ENCODE measurements at regions not wholly inside any gene's neighbourhood (a gene's known extent, or its start where the extent isn't known, plus 50 kb on each side); places are given as distances from the start of the nearest gene placed in this dataset.

- intact Hi-C loops (cut with micrococcal nuclease; ENCODE audit: unreplicated experiment): no loop called here
- H3K79me2 ChIP-seq (ENCODE audit: control insufficient read depth, insufficient read depth, low read length): no peaks in the 10 kb centered on the region
- BruUV-seq (replicated peaks): no TSS peak
- no peaks in the 10 kb centered on the region for H3K4me1 ChIP-seq (ENCODE audit: control insufficient read depth, insufficient read depth, low read length)
- ChIA-PET SMC1A (ENCODE audit: uncharacterized antibody, unreplicated experiment) (interaction anchor here (0.6 kb wide), 1 partner anchor 437 kb away, joined by 3 read pairs; no protein-coding TSS in a partner anchor), RAD21 (ENCODE audit: unreplicated experiment) (no interaction called here), CTCF (interaction anchor here (0.8 to 1.3 kb wide), 2 partner anchors 138 to 139 kb away, joined by 3 read pairs; no protein-coding TSS in a partner anchor), POLR2A (no interaction called here)
- H3K4me2 ChIP-seq (ENCODE audit: control insufficient read depth, insufficient read depth): no peak overlapping the region
- H2AFZ ChIP-seq (ENCODE audit: control insufficient read depth, low read depth, low read length): no peak overlapping the region
- in situ Hi-C loops (cut with MboI): loop anchor here (10.0 to 25.0 kb wide), 2 partner anchors 245 to 613 kb away; no protein-coding TSS in a partner anchor
- H3K4me3 ChIP-seq: no peak overlapping the region
- no peak overlapping the region for H3K27ac ChIP-seq (ENCODE audit: control insufficient read depth, insufficient read depth)
- FAIRE-seq (no peak), ATAC-seq (no peak), DNase-seq (ENCODE audit: low read depth, low spot score) (no peak)
- no peaks in the 10 kb centered on the region for H3K9me3 ChIP-seq (replicated peaks; ENCODE audit: control insufficient read depth, insufficient read depth, low read length)
- 61% methylated on average over 10 of the region's 10 CpGs for WGBS (ENCODE audit: insufficient coverage, insufficient replicate concordance, low lambda C conversion rate, missing lambda C conversion rate)
- H3K36me3 ChIP-seq (ENCODE audit: control insufficient read depth in 2 of 2, insufficient read depth in 2 of 2, low read length in 1 of 2): no peaks in the 10 kb centered on the region
- H3K27me3 ChIP-seq (replicated peaks in 1 of 2; ENCODE audit: control insufficient read depth in 2 of 2, insufficient read depth in 2 of 2, low read length in 1 of 2): no peaks in the 10 kb centered on the region; a peak in 2 of 4 replicates
- H3K9ac ChIP-seq (ENCODE audit: control insufficient read depth, insufficient read depth, low read length): no peak overlapping the region
- H4K20me1 ChIP-seq (ENCODE audit: control insufficient read depth, insufficient read depth): no peaks in the 10 kb centered on the region
- TF ChIP-seq RUNX3 (IDR thresholded peaks at IDR 0.05; ENCODE audit: low read length) (no peak), E2F4 (IDR thresholded peaks at IDR 0.05; ENCODE audit: low read depth, low read length) (no peak), TCF12 (IDR thresholded peaks at IDR 0.05; ENCODE audit: low read depth, low read length) (no peak), ZBTB11 (CRISPR knock-in tag; IDR thresholded peaks at IDR 0.05) (no peak), PKNOX1 (IDR thresholded peaks at IDR 0.05) (no peak), KAT2A (conservative IDR thresholded peaks at IDR 0.05; ENCODE audit: control insufficient read depth, low read depth, low read length) (no peak), PML (IDR thresholded peaks at IDR 0.05; ENCODE audit: low read length) (no peak), CEBPB (IDR thresholded peaks at IDR 0.05; ENCODE audit: borderline replicate concordance in 1 of 2, low read depth in 2 of 2, low read length in 2 of 2) (no peak), CBFB (IDR thresholded peaks at IDR 0.05; ENCODE audit: low read depth) (no peak), KDM1A (IDR thresholded peaks at IDR 0.05; ENCODE audit: borderline replicate concordance) (no peak), TBL1XR1 (IDR thresholded peaks at IDR 0.05; ENCODE audit: low read depth, low read length) (no peak)
- TF ChIP-seq, protein P1, sequence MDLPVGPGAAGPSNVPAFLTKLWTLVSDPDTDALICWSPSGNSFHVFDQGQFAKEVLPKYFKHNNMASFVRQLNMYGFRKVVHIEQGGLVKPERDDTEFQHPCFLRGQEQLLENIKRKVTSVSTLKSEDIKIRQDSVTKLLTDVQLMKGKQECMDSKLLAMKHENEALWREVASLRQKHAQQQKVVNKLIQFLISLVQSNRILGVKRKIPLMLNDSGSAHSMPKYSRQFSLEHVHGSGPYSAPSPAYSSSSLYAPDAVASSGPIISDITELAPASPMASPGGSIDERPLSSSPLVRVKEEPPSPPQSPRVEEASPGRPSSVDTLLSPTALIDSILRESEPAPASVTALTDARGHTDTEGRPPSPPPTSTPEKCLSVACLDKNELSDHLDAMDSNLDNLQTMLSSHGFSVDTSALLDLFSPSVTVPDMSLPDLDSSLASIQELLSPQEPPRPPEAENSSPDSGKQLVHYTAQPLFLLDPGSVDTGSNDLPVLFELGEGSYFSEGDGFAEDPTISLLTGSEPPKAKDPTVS (IDR thresholded peaks at IDR 0.05; ENCODE audit: low read depth, low read length): no peak
- TF ChIP-seq, protein P2, sequence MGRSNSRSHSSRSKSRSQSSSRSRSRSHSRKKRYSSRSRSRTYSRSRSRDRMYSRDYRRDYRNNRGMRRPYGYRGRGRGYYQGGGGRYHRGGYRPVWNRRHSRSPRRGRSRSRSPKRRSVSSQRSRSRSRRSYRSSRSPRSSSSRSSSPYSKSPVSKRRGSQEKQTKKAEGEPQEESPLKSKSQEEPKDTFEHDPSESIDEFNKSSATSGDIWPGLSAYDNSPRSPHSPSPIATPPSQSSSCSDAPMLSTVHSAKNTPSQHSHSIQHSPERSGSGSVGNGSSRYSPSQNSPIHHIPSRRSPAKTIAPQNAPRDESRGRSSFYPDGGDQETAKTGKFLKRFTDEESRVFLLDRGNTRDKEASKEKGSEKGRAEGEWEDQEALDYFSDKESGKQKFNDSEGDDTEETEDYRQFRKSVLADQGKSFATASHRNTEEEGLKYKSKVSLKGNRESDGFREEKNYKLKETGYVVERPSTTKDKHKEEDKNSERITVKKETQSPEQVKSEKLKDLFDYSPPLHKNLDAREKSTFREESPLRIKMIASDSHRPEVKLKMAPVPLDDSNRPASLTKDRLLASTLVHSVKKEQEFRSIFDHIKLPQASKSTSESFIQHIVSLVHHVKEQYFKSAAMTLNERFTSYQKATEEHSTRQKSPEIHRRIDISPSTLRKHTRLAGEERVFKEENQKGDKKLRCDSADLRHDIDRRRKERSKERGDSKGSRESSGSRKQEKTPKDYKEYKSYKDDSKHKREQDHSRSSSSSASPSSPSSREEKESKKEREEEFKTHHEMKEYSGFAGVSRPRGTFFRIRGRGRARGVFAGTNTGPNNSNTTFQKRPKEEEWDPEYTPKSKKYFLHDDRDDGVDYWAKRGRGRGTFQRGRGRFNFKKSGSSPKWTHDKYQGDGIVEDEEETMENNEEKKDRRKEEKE (IDR thresholded peaks at IDR 0.05): no peak
Observed at GRCh38 chr7:26507108-26507987, 215.7 kb downstream of the SNX10 start.

All from GM12878 (cell line).